HG03442 (cell line): ENCODE measurements at regions not wholly inside any gene's neighbourhood (a gene's known extent, or its start where the extent isn't known, plus 50 kb on each side); places are given as distances from the start of the nearest gene placed in this dataset.

Experiments used
- ATAC-seq: cut with Tn5 transposase; IDR thresholded peaks from one replicate; pipeline ENCODE4 v1.9.1; 2021; ENCODE audit warnings: mild to moderate bottlenecking, moderate library complexity; ENCODE audit not compliant: unreplicated experiment

- no peak for ATAC-seq
These were observed 92.3 kb downstream of the GYPC start for GRCh38 chr2:126748188-126748760.

DNA sequence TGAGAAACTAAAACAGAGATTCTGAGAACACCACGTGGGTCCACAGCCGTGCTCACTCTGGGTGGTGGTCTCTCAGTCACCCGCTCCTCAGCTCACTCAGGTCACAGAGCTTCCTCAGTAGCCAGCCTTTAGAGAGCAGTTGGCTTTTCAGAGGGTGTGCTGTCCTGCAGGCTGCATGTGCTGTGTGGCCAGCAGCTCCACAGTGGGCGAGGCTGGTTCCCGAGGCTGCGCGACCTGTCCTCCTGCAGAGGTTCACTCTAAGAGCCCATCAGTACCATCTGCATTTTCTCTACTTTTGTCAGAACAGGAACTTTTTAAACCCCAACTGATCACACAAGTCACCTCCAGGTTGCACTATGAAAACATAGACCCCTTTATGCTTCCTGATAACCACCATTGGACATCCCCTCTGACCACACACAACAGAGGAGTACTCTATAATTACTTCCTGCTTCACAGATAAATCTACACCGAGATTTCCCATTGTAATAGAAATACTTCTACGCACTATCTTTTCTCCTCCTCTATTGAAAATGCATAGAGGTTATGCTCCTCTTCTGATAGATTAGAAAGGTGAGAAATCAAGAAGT is 93.1 kb downstream of the GYPC start:
- peak; percentile 12 for ATAC-seq

GRCh38 chr2:126749537-126749936 is 93.6 kb downstream of the GYPC start:
- ATAC-seq: peak; percentile 59

DNA sequence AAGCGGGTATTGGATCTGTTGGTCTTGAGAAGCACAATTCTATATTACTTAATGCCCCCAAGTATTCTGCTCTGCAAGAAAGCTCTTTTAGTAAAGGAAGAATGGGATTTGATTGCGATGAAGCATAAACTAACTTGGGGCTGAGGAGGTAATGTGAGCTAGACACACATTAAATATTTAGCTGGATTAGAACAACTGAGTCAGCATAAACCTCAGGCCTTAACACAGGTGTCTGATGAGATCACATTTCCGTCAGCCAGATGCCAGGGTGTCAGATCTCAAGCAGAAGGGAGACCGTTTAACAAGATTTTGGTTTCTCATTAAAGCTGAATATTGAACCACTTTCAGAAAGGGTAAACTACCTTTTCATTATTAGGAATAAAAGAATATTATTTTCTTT is 94.5 kb downstream of the GYPC start:
- ATAC-seq: no peak

DNA sequence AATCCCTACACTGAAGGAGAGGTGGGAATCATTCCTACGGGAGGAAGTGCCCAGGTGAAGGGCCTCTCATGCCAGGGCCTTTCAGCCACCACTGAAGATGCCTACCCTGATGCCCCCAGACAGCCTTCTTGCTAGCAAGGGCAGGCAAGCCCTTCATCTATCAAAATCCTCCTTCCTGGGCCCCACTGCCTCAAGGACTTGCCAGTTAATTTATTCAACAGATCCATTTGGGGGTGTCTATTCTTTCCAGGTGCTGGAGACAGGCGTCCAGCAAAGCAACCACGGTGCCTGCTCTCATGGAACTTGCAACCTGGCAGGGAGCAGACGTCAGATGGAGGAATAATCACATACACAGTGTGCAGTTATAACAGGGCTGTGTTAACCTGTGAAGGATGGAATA is 95.5 kb downstream of the GYPC start:
- no peak for ATAC-seq

DNA sequence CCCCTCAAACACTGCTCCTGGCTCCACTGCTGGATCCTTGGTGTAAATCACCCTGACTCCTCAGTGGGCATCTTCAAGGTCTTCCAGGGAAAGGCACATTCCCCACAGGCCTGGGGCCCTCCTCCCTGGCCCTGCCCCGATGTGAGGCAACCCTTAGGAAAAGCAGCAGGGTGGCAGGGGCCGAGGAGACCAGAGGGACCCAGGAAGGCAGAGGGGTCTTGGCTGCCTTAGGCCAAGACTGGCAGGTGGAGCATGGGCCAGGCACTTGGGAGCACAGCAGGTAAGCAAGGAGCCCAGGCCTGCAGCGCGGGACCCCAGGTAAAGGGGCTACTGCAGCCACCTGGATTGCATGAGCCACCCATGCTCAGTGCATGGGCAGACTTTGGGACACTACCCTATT is 96.9 kb downstream of the GYPC start:
- ATAC-seq: no peak

- ATAC-seq: no peak
These were observed 97.7 kb downstream of the GYPC start for GRCh38 chr2:126753501-126754212.

DNA sequence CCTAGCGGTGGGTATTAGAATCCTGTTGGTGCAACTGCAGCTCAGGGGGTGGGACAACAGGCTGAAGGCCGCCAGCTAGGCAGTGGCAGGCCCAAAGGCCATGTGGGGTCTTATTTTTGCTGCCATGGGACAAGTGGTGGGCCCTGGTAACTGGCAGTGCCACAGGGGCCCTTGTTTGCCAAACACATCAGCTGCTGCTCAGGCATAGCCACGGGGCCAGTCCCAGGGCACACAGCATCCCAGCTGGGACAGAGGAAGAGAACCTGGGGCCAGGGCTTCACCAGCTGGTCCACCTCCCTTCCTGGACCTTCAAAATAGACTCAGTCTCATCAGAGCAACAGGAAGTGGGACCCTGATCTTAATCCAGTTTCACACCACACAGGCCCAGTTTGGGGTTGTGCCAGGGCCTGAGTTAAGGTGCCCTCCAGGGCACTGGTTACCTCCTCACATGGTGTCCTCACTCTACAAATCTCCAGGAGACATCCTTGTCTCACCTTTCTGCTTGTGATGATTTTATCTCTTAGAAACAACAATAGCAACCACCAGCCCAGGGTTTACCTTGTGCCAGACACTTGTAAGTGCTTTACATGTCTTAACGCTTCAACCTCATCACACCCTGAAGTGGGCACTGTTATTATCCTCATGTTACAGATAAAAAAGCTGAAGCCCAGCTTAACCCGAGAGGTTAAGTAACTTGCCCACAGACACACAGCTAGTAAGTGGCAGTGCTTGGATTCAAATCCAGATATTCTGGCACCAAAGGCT is 98.5 kb downstream of the GYPC start:
- ATAC-seq: no peak

DNA sequence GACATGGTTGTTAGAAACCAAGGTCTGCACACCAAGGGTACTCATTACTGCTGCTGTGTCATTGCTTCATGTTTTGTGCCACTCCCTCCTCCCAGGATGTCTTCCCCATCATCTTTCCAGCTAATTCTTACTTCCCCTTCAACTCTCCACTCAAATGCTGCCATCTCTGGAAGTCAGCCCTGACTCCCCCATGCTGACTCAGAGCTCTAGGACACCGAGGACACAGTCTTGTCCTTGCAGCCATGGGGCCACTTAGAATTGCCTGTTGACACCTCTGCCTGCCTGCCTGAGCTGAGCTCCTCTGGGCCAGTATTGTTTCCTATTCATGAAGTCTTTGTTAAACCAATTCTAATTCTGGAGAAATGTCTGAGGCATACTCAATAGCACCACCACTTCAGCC is 100.2 kb downstream of the GYPC start:
- no peak for ATAC-seq

DNA sequence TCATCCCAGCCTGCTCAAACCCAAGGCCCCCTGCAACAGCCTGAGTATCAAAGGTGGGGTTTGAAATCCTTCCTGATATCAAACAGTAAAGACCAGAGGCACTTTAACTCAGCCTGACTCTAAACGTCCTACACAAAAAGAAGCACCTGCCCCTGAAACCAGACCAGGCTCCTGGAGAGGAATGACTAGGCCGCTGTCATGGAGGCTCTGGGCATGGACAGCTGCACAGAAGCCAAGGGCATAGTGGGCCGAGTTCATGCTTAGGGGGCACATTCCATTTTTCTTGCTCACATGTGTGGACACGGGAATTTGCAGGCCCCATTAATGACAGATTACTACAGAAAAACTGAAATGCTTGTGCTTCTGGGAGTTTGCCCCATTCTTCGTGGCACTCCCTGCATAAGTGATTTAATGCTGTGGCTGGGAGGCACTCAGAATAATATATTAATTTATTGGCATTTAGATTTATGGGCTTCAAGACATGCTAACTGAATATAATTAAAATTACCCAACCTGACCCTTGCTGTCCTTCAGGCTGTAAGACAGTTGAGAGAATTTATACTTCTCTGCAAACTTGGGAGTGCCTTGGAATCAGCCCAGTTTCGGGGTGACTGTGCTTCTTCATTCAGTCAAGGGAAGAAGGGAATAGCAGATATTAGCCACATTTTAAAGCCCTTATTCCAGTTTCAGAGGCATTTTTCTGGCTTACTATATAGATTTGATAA is 105.5 kb downstream of the GYPC start:
- no peak for ATAC-seq

DNA sequence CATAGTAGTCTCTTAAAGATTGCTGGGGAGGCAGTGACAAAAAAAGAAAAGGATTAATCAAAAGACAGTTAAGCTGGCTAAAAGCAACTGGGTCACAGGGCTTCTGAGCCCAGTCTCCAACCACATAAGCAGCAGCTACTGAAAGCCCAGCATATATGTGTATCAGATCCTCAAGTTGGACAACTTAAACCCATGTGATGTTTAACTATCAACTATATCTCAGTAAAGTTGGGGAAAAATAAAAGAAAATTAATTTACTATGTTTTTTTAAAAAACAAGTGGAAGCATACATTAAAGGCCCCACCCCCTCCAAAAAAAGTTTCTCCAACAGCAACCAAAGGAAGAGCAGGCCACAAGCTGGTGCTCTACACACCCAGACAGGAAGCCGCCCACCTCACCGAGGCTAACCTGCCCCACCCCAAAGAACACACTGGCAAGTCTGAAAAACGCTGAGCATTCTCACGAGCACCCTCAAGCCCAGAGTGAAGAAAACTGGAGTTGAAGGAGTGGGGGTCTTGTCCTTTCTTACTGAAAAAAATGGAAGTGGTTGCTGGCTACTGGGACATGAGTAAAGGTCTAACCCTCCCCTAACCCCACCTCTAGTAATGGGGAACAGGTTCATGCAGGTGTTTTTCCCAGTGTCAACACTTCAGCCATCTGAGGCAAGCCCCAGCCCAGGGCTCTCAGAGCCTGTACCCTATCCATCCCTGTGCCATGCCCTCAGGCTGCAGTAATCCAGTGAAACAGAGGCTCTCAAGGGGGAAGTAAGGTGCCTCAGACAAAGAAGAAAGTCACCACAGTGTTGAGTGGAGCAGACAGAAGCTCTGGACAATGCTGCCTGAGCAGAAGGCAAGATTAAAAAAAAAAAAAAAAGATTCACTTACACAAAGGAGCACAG is 106.3 kb downstream of the GYPC start:
- peak; percentile 75 for ATAC-seq

- ATAC-seq: no peak
These were observed 108.8 kb downstream of the GYPC start for GRCh38 chr2:126764686-126765265.

DNA sequence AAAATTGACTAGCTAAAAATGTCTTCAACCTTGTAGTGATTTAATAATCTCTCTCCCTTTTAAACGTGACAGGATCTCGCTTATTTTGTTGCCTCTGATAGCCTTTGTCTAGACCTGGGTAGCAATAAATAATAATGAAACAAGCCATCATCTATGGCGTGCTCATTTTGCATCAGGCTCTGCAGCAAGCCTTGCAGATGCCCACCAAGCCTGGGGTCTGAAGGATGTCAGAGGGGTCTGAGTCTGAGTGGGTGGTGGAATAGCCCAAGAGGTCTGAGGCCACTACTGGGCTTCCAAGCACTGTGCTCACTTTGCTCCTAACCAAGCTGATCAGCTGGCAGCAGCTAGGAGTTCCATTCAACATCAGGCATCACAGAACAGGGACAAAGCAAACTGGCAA is 109.4 kb downstream of the GYPC start:
- ATAC-seq: no peak

GRCh38 chr2:126766295-126766968 is 110.5 kb downstream of the GYPC start:
- ATAC-seq: no peak

DNA sequence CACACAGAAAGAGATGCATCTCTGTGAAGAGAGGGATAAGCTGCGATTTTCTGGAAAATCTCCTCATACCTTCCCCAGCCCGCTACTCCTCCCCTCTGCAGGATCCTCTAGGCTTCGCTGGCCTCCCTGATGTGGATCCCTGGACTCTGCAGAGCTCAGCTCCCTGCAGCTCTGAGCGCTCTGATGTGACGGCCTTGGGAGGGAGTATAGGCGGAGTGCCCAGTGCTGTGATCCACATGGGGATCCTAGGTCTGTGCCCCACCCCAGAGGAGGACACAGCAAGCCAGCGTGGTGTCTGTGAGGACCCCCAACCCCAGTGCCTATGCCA is 111.0 kb downstream of the GYPC start:
- no peak for ATAC-seq

DNA sequence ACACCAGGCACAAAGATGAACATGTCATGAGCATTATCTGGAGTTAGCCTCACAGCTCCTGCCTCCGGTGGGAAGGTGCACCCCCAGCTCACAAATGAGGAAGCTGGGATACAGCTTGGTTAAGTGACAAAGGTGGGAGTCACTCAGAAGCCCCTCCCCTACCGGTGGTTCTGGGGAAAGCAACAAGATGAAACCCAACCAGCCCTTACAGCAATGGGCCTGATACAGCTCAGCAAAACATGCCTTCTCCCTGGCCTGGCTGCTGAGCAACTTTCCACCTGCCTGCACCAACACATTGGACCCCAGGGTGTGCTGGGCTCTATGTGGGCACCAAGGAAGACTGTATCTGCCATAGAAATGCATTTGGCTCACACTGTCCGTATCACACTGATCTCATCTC is 113.2 kb downstream of the GYPC start:
- no peak for ATAC-seq

DNA sequence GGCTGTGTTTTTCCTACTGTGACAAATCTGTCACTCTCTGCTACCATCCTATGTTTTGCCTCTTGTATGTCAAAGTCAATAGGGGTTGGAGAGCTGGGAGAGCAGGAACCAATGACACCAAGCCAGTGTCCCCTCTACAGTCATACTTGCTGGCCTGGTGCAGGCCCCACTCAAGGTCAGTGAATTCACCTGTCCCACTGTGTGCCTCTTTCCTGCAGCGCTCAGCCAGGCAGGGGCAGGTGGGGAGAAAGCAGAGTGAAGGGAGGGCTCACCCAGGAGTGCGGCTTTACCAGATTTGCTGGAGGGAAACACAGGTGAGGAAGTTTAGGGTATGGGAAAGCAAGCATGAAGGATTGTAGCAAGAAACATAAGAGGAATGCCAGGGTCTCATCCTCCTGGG is 114.5 kb downstream of the GYPC start:
- ATAC-seq: no peak

DNA sequence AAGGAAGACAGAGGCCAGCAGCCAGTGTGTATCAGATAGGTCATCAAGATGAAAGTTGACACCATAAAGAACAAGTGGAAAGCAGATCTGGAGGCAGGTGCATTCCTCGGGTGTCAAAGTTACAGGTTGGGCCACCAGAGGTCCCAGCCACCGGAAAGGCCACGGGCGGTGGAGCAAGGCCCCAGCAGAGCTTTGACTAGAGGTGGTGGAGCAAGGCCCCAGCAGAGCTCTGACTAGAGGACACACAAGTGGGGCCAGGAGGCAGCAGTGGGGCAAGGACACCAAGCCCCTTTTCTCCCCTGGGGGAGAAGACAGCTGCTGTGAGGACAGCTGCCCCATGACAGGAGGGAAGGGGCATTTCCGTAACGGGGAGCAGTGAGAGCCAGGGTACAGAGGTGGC is 115.1 kb downstream of the GYPC start:
- no peak for ATAC-seq

DNA sequence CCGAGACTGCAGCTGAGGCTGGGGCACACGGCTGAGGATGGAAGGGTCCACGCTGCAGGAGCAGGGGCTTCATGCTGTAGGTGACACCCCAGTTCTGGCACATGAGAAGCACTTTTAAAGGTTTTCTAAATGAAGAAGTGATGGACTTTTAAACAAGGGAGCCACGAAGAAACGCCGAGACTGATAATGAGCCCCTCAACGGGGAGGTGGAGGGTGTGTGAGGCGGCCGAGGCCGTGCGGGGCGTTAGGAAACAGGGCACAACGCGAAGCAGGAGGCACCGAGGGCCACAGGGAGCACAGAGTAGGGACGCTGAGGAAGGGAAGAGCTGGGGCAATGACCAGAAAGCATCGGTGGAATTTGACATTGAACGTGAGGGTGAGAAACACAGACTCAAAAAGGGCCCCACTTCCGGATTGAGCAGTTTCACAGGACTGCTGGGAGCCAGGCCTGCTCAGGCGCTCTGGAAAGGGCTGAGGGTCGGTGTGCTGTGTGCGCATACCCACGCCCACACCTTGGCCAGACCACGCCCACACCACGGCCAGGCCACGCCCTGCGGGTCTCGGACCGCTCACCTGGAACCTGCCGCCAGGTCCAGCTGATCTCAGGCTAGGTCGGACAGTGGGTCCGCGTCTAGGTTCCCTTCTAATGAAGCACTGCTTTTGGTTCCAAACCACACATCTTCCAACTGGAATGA is 115.7 kb downstream of the GYPC start:
- ATAC-seq: no peak
